Activated CD4-positive, alpha-beta memory T cell treated with anti-CD3 and anti-CD28 coated beads for 36 hours (primary cell): ENCODE measurements at regions not wholly inside any gene's neighbourhood (a gene's known extent, or its start where the extent isn't known, plus 50 kb on each side); places are given as distances from the start of the nearest gene placed in this dataset.

Experiments used
- CTCF ChIA-PET: fragments of 350-600 bp; sonication (Branson Sonifier 250); formaldehyde crosslinking; loops from one replicate; lab custom pipeline; 2021; ENCODE audit warnings: antibody characterized with exemption, inconsistent platforms; lab: Charles Lee
- POLR2A ChIA-PET: fragments of 350-600 bp; sonication (Branson Sonifier 250); formaldehyde crosslinking; loops from one replicate; lab custom pipeline; 2021; ENCODE audit warnings: antibody characterized with exemption; lab: Charles Lee
- DNase-seq: peaks from one replicate; pipeline ENCODE4 v3.0.0-alpha.2; 2020
- H3K27ac Mint-ChIP-seq: one replicate; pipeline ENCODE4 v1.8.0; 2021; ENCODE audit warnings: mixed read lengths
- H3K27me3 Mint-ChIP-seq: one replicate; pipeline ENCODE4 v1.8.0; 2021; ENCODE audit warnings: mixed read lengths
- H3K36me3 Mint-ChIP-seq: one replicate; pipeline ENCODE4 v1.8.0; 2021; ENCODE audit warnings: mixed read lengths
- H3K4me1 Mint-ChIP-seq: one replicate; pipeline ENCODE4 v1.8.0; 2021; ENCODE audit warnings: low read depth, mixed read lengths
- H3K4me3 Mint-ChIP-seq: one replicate; pipeline ENCODE4 v1.8.0; 2021; ENCODE audit warnings: mild to moderate bottlenecking, mixed read lengths
- H3K9me3 Mint-ChIP-seq: one replicate; pipeline ENCODE4 v1.8.0; 2021; ENCODE audit warnings: mixed read lengths
- intact Hi-C: fragments of 100-400 bp; cut with micrococcal nuclease; formaldehyde crosslinking; loops from one replicate; pipeline ENCODE4 v1.15.1; 2023

- CTCF ChIA-PET: no interaction called here
- intact Hi-C loops: no loop called here
Measured at GRCh38 chr18:27577752-27578151, 392.6 kb upstream of the CHST9 start.

GRCh38 chr18:27577265-27577664 lies 392.2 kb upstream of the CHST9 start:
- no peaks in the 10 kb centered on the region for H3K27me3 Mint-ChIP-seq
- ChIA-PET POLR2A (no interaction called here), CTCF (no interaction called here)
- intact Hi-C loops: no loop called here
- no peak overlapping the region for H3K4me3 Mint-ChIP-seq
- H3K36me3 Mint-ChIP-seq: no peaks in the 10 kb centered on the region
- no peak for DNase-seq
- H3K4me1 Mint-ChIP-seq: no peaks in the 10 kb centered on the region
- no peak overlapping the region for H3K27ac Mint-ChIP-seq
- peaks cover 16% of the 10 kb centered on the region for H3K9me3 Mint-ChIP-seq

More at GRCh38 chr18:27577752-27578151, 392.6 kb upstream of the CHST9 start:
- no peaks in the 10 kb centered on the region for H3K4me1 Mint-ChIP-seq
- no peak for DNase-seq
- H3K27me3 Mint-ChIP-seq: no peaks in the 10 kb centered on the region
- H3K36me3 Mint-ChIP-seq: no peaks in the 10 kb centered on the region
- no peak overlapping the region for H3K27ac Mint-ChIP-seq
- no peak overlapping the region for H3K4me3 Mint-ChIP-seq
- H3K9me3 Mint-ChIP-seq: peaks cover 18% of the 10 kb centered on the region
- POLR2A ChIA-PET: no interaction called here

- intact Hi-C loops: no loop called here
- H3K27me3 Mint-ChIP-seq: no peaks in the 10 kb centered on the region
- ChIA-PET POLR2A (no interaction called here), CTCF (no interaction called here)
- H3K4me3 Mint-ChIP-seq: no peak overlapping the region
- H3K36me3 Mint-ChIP-seq: no peaks in the 10 kb centered on the region
- no peaks in the 10 kb centered on the region for H3K4me1 Mint-ChIP-seq
- DNase-seq: no peak
- no peak overlapping the region for H3K27ac Mint-ChIP-seq
- H3K9me3 Mint-ChIP-seq: peaks cover 4% of the 10 kb centered on the region
Measured at GRCh38 chr18:27567434-27567833, 382.3 kb upstream of the CHST9 start.

GRCh38 chr18:27564066-27564465 lies 379.0 kb upstream of the CHST9 start:
- Mint-ChIP-seq H3K9me3 (peaks cover 3% of the 10 kb centered on the region), H3K36me3 (no peaks in the 10 kb centered on the region), H3K27ac (no peak overlapping the region), H3K27me3 (no peaks in the 10 kb centered on the region), H3K4me3 (no peak overlapping the region), H3K4me1 (no peaks in the 10 kb centered on the region)
- intact Hi-C loops: no loop called here
- ChIA-PET POLR2A (no interaction called here), CTCF (no interaction called here)
- no peak for DNase-seq

- ChIA-PET POLR2A (no interaction called here), CTCF (no interaction called here)
- intact Hi-C loops: no loop called here
- Mint-ChIP-seq H3K27me3 (no peaks in the 10 kb centered on the region), H3K4me1 (no peaks in the 10 kb centered on the region), H3K27ac (no peak overlapping the region), H3K9me3 (peaks cover 18% of the 10 kb centered on the region), H3K36me3 (no peaks in the 10 kb centered on the region), H3K4me3 (no peak overlapping the region)
- DNase-seq: no peak
Measured at GRCh38 chr18:27558388-27559155, 373.5 kb upstream of the CHST9 start.

GRCh38 chr18:27556741-27557140 lies 371.6 kb upstream of the CHST9 start:
- ChIA-PET CTCF (no interaction called here), POLR2A (no interaction called here)
- H3K9me3 Mint-ChIP-seq: peaks cover 18% of the 10 kb centered on the region
- no peak overlapping the region for H3K4me3 Mint-ChIP-seq
- no peaks in the 10 kb centered on the region for H3K36me3 Mint-ChIP-seq
- H3K27ac Mint-ChIP-seq: no peak overlapping the region
- H3K4me1 Mint-ChIP-seq: no peaks in the 10 kb centered on the region
- no peak for DNase-seq
- intact Hi-C loops: no loop called here
- H3K27me3 Mint-ChIP-seq: no peaks in the 10 kb centered on the region

GRCh38 chr18:27549335-27550039 lies 364.4 kb upstream of the CHST9 start:
- intact Hi-C loops: no loop called here
- no peak overlapping the region for H3K27ac Mint-ChIP-seq
- peaks cover 23% of the 10 kb centered on the region for H3K9me3 Mint-ChIP-seq
- no peak for DNase-seq
- no peak overlapping the region for H3K4me3 Mint-ChIP-seq
- H3K27me3 Mint-ChIP-seq: no peaks in the 10 kb centered on the region
- H3K36me3 Mint-ChIP-seq: no peaks in the 10 kb centered on the region
- ChIA-PET CTCF (no interaction called here), POLR2A (no interaction called here)
- no peaks in the 10 kb centered on the region for H3K4me1 Mint-ChIP-seq

- no peak for DNase-seq
- H3K4me1 Mint-ChIP-seq: no peaks in the 10 kb centered on the region
- H3K9me3 Mint-ChIP-seq: peaks cover 26% of the 10 kb centered on the region
- H3K36me3 Mint-ChIP-seq: no peaks in the 10 kb centered on the region
- no peaks in the 10 kb centered on the region for H3K27me3 Mint-ChIP-seq
- POLR2A ChIA-PET: no interaction called here
- CTCF ChIA-PET: no interaction called here
- no peak overlapping the region for H3K4me3 Mint-ChIP-seq
- intact Hi-C loops: no loop called here
- H3K27ac Mint-ChIP-seq: no peak overlapping the region
Measured at GRCh38 chr18:27546991-27547390, 361.9 kb upstream of the CHST9 start.

GRCh38 chr18:27544206-27544605 lies 359.1 kb upstream of the CHST9 start:
- no peak for DNase-seq
- H3K27me3 Mint-ChIP-seq: no peaks in the 10 kb centered on the region
- intact Hi-C loops: no loop called here
- POLR2A ChIA-PET: no interaction called here
- CTCF ChIA-PET: no interaction called here
- no peaks in the 10 kb centered on the region for H3K36me3 Mint-ChIP-seq
- no peaks in the 10 kb centered on the region for H3K4me1 Mint-ChIP-seq
- H3K9me3 Mint-ChIP-seq: peaks cover 12% of the 10 kb centered on the region
- H3K4me3 Mint-ChIP-seq: no peak overlapping the region
- H3K27ac Mint-ChIP-seq: no peak overlapping the region

GRCh38 chr18:27541293-27541692 lies 356.2 kb upstream of the CHST9 start:
- peaks cover 8% of the 10 kb centered on the region for H3K9me3 Mint-ChIP-seq
- H3K36me3 Mint-ChIP-seq: no peaks in the 10 kb centered on the region
- no peaks in the 10 kb centered on the region for H3K27me3 Mint-ChIP-seq
- ChIA-PET CTCF (no interaction called here), POLR2A (no interaction called here)
- DNase-seq: no peak
- H3K27ac Mint-ChIP-seq: no peak overlapping the region
- H3K4me3 Mint-ChIP-seq: no peak overlapping the region
- intact Hi-C loops: no loop called here
- no peaks in the 10 kb centered on the region for H3K4me1 Mint-ChIP-seq

- ChIA-PET POLR2A (no interaction called here), CTCF (no interaction called here)
- intact Hi-C loops: no loop called here
- no peaks in the 10 kb centered on the region for H3K27me3 Mint-ChIP-seq
- H3K9me3 Mint-ChIP-seq: peaks cover 8% of the 10 kb centered on the region
- H3K4me1 Mint-ChIP-seq: no peaks in the 10 kb centered on the region
- H3K4me3 Mint-ChIP-seq: no peak overlapping the region
- no peak for DNase-seq
- H3K27ac Mint-ChIP-seq: no peak overlapping the region
- H3K36me3 Mint-ChIP-seq: no peaks in the 10 kb centered on the region
Measured at GRCh38 chr18:27540111-27540510, 355.0 kb upstream of the CHST9 start.

- H3K4me1 Mint-ChIP-seq: no peaks in the 10 kb centered on the region
- peaks cover 12% of the 10 kb centered on the region for H3K9me3 Mint-ChIP-seq
- CTCF ChIA-PET: no interaction called here
- POLR2A ChIA-PET: no interaction called here
- no peaks in the 10 kb centered on the region for H3K27me3 Mint-ChIP-seq
- H3K27ac Mint-ChIP-seq: no peak overlapping the region
- DNase-seq: no peak
- no peaks in the 10 kb centered on the region for H3K36me3 Mint-ChIP-seq
- intact Hi-C loops: no loop called here
- H3K4me3 Mint-ChIP-seq: no peak overlapping the region
Measured at GRCh38 chr18:27528925-27529521, 343.9 kb upstream of the CHST9 start.
